ENCODE measurements at regions not wholly inside any gene's neighbourhood (a gene's known extent, or its start where the extent isn't known, plus 50 kb on each side); places are given as distances from the start of the nearest gene placed in this dataset.

DNA sequence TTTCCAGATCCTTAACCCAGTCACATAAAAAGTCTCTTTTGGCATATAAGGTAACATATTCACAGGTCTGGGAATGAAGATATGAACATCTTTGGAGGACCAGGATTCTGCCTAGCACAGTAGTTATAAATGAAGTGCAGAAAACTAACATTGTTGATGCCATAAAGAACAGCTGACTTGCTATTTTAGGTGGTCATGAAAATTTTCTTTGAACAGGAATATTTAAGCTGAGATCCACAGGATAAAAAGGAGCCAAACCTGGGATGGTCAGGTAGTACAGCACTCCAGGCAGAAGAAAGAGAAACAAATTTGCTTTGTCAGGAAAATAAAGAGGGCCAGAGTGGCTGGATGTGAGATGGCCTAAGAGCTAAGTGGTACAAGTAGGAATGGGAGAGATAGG is 80.0 kb downstream of the CENPW start:
- DNase-seq (ENCODE audit: extremely low read depth, low read depth) = no peak

GRCh38 chr6:126422912-126423311 is 83.0 kb downstream of the CENPW start:
- no peak for DNase-seq (ENCODE audit: extremely low read depth, low read depth)

GRCh38 chr6:126427713-126428112 is 87.8 kb downstream of the CENPW start:
- no peak for DNase-seq (ENCODE audit: extremely low read depth, low read depth)

DNA sequence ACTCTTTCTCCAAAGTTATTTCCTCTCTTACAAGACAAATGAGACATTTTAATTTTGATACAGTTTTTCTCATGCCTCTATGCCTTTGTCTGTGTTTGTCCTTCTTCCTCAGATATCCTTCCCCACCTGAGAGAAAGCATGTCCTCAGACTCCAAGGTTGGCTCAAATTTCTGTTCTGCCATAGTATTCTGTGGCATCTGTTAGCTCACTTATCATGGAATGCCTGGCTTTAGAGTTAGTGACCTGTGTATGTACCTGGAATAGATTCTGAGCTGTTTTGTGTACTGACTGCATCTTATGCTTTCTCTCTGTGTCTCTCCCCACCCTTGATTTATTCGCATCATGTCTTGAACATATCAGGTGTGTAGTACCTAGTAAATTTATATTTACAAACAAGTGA is 90.0 kb downstream of the CENPW start:
- no peak for DNase-seq (ENCODE audit: extremely low read depth, low read depth)

DNA sequence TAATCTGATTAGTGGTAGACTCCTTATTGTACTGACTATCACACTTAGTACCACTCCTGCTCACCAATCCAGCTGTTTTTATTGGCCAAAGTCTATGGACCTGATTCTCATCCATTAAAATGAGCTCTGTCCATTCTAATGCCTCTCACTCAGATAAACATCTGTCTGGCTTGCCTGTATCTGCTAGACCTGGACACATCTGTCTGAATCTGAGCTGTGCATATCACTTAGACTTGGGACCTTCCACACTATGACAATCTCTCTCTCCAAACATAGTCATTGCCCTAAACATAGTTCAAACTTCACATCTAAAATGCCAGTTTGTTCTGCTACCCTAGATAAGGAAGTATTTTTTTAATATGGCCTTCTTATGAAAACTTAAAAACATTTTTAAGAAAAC is 92.6 kb downstream of the CENPW start:
- DNase-seq (ENCODE audit: extremely low read depth, low read depth) = no peak

- DNase-seq (ENCODE audit: extremely low read depth, low read depth) = no peak
Observed at GRCh38 chr6:126433927-126434326, 94.0 kb downstream of the CENPW start.

DNA sequence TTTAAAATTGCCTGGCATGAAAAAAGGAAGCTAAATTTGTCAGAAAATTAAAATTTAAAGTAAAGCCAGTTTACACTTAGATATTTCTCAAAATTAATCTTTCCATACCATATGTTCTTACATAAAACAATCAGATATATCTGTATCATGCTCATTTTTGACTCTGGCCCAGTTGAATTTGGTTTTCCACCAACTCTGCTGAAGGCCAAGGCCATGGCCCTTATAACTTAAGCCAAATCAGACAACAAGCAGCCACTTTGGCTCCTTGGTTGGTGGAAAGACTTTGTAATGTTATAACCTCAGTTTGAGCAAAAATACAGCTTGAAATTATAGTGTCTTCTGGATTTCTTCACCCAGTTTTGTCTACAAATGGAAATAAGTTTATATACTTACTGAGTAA is 97.3 kb downstream of the CENPW start:
- DNase-seq (ENCODE audit: extremely low read depth, low read depth) = no peak

DNA sequence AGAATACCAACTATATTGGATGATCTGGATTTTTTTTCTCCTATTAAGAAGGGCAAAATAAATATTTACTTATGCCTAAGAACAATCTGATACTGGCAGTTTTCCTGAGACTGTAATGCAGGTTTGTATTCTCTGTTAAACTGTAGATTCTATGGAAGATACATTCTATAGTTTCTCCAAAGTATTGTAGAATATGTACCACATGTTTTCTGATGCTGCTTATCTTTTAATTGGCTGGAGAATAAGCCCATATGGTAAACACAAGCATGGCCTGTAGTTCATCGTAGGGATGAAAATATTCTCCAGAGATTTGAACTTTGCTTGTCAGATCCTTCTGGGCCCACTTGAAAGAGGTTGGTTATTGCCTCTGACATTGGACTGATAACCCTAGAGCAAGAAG is 99.1 kb downstream of the CENPW start:
- DNase-seq (ENCODE audit: extremely low read depth, low read depth) = no peak

DNA sequence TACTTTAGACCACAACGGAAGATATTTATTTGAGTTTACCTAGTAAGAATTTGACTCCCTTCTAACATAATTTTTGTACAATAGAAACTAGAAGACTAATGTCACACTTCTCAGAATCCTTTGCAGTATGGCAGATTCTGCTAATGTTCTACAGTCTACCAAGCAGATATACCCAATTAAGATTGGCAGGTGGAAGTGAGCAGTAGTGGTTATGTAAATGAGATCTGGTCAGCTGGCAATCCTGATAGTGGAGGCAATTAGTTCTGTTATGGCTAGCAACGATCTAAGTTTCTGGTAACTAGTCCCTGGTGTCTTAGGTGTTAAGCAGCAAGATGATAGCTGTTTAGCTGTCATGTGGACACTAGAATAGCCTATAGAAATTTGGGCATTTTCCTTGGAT is 101.0 kb downstream of the CENPW start:
- no peak for DNase-seq (ENCODE audit: extremely low read depth, low read depth)

- no peak for DNase-seq (ENCODE audit: extremely low read depth, low read depth)
Observed at GRCh38 chr6:126444659-126445273, 104.9 kb downstream of the CENPW start.

- no peak for DNase-seq (ENCODE audit: extremely low read depth, low read depth)
Observed at GRCh38 chr6:126446248-126446647, 106.3 kb downstream of the CENPW start.

- no peak for DNase-seq (ENCODE audit: extremely low read depth, low read depth)
Observed at GRCh38 chr6:126447367-126447766, 107.5 kb downstream of the CENPW start.

DNA sequence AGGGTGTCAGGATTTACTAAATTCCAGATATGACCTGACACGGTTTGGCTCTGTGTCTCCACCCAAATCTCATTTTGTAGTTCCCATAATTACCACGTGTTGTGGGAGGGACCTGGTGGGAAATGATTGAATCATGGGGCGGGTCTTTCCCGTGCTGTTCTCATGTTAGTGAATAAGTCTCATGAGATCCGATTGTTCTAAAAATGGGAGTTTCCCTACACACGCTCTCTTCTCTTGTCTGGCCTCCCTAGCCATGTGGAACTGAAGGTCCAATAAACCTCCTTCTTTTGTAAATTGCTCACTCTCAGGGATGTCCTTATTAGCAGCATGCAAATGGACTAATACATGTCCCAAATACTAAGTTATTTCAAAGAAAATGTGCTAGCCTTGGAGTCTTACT is 121.1 kb downstream of the CENPW start:
- no peak for DNase-seq (ENCODE audit: extremely low read depth, low read depth)

- no peak for DNase-seq (ENCODE audit: extremely low read depth, low read depth)
Observed at GRCh38 chr6:126464245-126464644, 124.3 kb downstream of the CENPW start.

DNA sequence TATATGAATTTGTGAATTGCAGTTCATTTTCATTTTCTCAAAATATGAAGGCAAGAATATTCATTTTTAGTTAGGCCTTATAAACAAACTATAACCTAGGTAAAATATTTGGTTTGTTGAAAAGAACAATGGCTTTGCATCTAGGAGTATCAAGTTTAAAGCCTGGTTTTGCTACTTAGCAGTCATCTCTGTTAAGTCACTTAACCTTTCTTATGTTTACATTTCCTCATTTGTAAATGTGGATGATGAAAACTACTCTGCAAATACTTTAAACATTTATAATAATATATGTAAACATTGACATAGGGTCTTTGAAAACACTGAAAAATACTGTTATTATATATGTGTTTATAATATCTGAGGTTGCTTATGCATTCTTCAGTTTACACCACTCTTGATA is 135.5 kb downstream of the CENPW start:
- DNase-seq (ENCODE audit: extremely low read depth, low read depth) = no peak

- no peak for DNase-seq (ENCODE audit: extremely low read depth, low read depth)
Observed at GRCh38 chr6:126477678-126478077, 137.8 kb downstream of the CENPW start.

DNA sequence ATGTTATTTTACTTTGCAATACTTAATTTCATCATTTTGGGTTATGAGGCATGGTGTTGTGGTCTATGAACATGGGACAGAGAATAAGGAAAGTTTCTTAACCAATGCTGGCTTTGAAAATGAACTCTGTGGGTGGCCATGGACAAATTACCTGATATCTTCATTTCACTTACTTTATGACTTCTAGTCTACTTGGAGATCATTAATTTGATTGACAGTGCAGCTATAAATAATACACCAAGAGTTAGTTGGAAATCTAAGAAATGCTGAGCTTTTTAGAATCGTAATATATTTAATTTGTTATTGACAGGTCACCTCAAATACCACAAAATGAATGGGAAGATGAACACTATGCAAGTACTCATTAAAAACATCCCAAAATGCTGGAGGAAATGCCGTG is 140.4 kb downstream of the CENPW start:
- DNase-seq (ENCODE audit: extremely low read depth, low read depth) = no peak

DNA sequence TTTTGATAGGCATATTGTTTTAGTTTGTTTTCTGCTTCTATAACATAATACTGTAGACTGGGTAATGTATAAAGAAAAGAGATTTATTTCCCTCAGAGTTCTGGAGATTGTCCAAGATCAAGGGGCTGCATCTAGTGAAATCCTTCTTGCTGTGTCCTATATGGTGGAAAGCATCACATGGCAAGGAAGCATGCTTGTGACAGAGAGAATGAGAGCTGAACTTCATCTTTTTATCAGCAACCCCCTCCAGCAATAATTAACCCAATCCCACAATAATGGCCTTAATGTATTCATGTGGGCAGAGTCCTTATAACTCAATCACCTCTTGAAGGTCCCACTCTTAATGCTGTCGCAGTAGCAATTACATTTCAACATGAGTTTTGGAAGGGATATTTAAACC is 141.4 kb downstream of the CENPW start:
- DNase-seq (ENCODE audit: extremely low read depth, low read depth) = no peak

DNA sequence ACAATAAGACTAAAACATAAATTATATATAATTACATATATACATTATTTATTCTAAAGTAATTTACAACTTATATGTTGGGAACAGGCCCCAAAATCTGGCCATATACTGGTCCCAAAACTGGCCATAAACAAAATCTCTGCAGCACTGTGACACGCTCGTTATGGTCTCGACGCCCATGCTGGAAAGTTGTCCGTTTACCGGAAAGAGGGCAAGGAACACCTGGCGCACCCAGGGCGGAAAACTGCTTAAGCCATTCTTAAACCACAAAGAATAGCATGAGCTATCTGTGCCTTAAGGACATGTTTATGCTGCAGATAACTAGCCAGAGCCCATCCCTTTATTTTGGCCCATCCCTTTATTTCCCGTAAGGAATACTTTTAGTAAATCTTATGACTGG is 164.9 kb downstream of the CENPW start:
- DNase-seq (ENCODE audit: extremely low read depth, low read depth) = no peak

DNA sequence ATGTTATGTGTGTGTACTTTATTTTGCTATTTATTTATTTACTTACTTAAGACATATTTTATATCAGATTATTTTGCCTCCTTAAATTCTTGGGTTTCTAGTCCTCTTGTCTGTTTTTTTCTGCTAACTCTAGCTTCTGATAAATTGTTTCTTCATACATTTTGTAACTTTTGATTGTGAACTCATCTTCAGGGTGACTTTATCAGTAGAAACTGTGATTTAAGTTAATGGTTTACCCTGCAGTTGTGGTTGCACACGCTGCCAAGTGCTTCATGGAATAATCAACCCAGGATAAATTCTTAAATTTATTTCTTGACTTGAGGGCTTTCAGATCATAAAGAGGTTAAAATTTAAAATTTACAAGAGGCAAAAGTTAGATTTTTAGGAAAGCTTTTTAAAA is 173.3 kb downstream of the CENPW start:
- DNase-seq (ENCODE audit: extremely low read depth, low read depth) = no peak

- no peak for DNase-seq (ENCODE audit: extremely low read depth, low read depth)
Observed at GRCh38 chr6:126516411-126516810, 176.5 kb downstream of the CENPW start.

DNA sequence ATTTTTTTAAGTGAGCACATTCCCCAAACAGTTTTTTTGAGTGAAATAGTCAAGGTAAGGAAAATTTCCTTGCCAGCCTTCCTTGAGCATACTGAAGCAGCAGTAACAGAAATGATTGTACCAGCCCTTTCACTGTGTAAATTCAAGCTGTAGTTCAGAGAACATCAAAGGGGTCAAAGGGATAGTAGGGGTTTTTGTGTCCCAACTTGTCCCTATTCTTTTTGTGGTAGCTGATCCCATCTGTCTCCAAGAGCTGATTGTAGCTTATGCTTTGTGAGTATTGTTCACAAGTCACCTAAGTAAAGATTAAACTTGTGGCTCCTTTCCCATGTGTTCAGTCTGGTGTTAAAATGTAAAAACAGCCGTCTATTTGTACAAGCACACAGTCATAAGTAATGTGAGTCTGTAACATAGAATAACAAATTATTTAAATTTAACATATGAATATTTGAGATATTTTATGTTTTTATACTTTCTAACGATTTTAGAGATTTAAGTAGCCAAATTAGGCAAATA is 185.0 kb downstream of the CENPW start:
- no peak for DNase-seq (ENCODE audit: extremely low read depth, low read depth)

GRCh38 chr6:126526547-126526946 is 186.6 kb downstream of the CENPW start:
- no peak for DNase-seq (ENCODE audit: extremely low read depth, low read depth)

Measured in NCI-H460 (cell line).